K562 (cell line): ENCODE measurements at regions not wholly inside any gene's neighbourhood (a gene's known extent, or its start where the extent isn't known, plus 50 kb on each side); places are given as distances from the start of the nearest gene placed in this dataset.
"Not testable (repeated sequence)": the region's sequence is repeated elsewhere in the genome, so short reads cannot be mapped to it uniquely, and the experiment has no call there.

Experiments used
- ATAC-seq: fragments of 200-7000 bp; cut with Tn5 transposase; 3 replicates; pipeline ENCODE4 v1.9.1; 2020; ENCODE audit warnings: moderate library complexity
- BruUV-seq: library from RNA; stranded (reverse); fragments of 400-500 nt; replicated peaks from 2 replicates; lab custom pipeline; 2021; lab: Mats Ljungman, UMichigan
- CTCF ChIA-PET: fragments of 300-600 bp; formaldehyde crosslinking; extraction: SDS; loops from one replicate; lab custom pipeline; 2021; ENCODE audit warnings: low intra/inter-chr PET ratio; lab: Yijun Ruan, JAX
- POLR2A ChIA-PET: fragments of 300-600, 350-650 bp; sonication (Branson Sonifier 250); formaldehyde crosslinking; extraction: SDS; loops from one replicate; lab custom pipeline; 2021; ENCODE audit warnings: antibody characterized with exemption, inconsistent platforms; lab: Yijun Ruan, JAX
- DNase-seq, 4 experiments: peaks; one replicate each; pipeline versions ENCODE4 v3.0.0 to v3.0.0-alpha.2; 2011 to 2018; ENCODE audit warnings: low spot score in 3 of 4, mixed read lengths in 3 of 4; ENCODE audit errors: extremely low read depth in 1 of 4
- FAIRE-seq: peaks from 2 replicates; lab custom pipeline; 2011; peaks lifted over from hg19 to GRCh38; lab: Jason Lieb, UNC
- H2AFZ ChIP-seq: 2 replicates; pipeline ENCODE4 v1.6.0; 2011; ENCODE audit warnings: low read depth, low read length, control low read depth, inconsistent platforms
- H3K27ac ChIP-seq: fragments of 200-600 bp; 3 replicates; pipeline ENCODE4 v1.8.0; 2011; ENCODE audit warnings: low read depth, mild to moderate bottlenecking, control low read depth, inconsistent platforms, low read length, moderate library complexity, mixed read lengths; ENCODE audit errors: extremely low read depth
- H3K27me3 ChIP-seq, 2 experiments: fragments of 300-600 bp in 1 of 2; 2 replicates in 1 of 2; 3 replicates in 1 of 2; pipeline versions ENCODE4 v1.6.0 to v1.8.0; 2011; ENCODE audit warnings: inconsistent platforms in 2 of 2, low read length in 2 of 2, mild to moderate bottlenecking in 1 of 2, mixed read lengths in 1 of 2, moderate library complexity in 1 of 2; ENCODE audit not compliant: control insufficient read depth in 2 of 2, insufficient read depth in 2 of 2
- H3K36me3 ChIP-seq: fragments of 300-600 bp; 3 replicates; pipeline ENCODE4 v1.8.0; 2011; ENCODE audit warnings: mild to moderate bottlenecking, low read length, inconsistent platforms; ENCODE audit not compliant: control insufficient read depth, insufficient read depth
- H3K4me1 ChIP-seq, 2 experiments: fragments of 200-600 bp in 1 of 2; replicated peaks in 1 of 2; 2 replicates in 1 of 2; 3 replicates in 1 of 2; pipeline versions ENCODE4 v1.5.1 to v1.8.0; 2011; ENCODE audit warnings: inconsistent platforms in 2 of 2, low read length in 2 of 2, mild to moderate bottlenecking in 1 of 2, mixed read lengths in 1 of 2, moderate library complexity in 1 of 2; ENCODE audit not compliant: control insufficient read depth in 2 of 2, insufficient read depth in 2 of 2
- H3K4me2 ChIP-seq: 2 replicates; pipeline ENCODE4 v1.6.1; 2011; ENCODE audit warnings: low read length, control low read depth, inconsistent platforms, mixed read lengths; ENCODE audit not compliant: insufficient read depth
- H3K4me3 ChIP-seq: fragments of 200-600 bp; sonication (generic), shearing (Covaris generic); 2 replicates; pipeline ENCODE4 v1.5.1; 2016; ENCODE audit warnings: control low read depth, inconsistent platforms
- H3K79me2 ChIP-seq: fragments of 200-600 bp; 3 replicates; pipeline ENCODE4 v1.8.0; 2011; ENCODE audit warnings: low read length, inconsistent platforms; ENCODE audit not compliant: control insufficient read depth, insufficient read depth
- H3K9ac ChIP-seq, 2 experiments: 2 replicates each; pipeline versions ENCODE4 v1.6.0 to v1.6.1; 2011; ENCODE audit warnings: low read depth in 2 of 2, low read length in 2 of 2, control low read depth in 1 of 2, inconsistent platforms in 1 of 2, mild to moderate bottlenecking in 1 of 2, mixed read lengths in 1 of 2; ENCODE audit not compliant: insufficient read depth in 1 of 2
- H3K9me1 ChIP-seq: one replicate; pipeline ENCODE4 v1.6.0; 2011; ENCODE audit warnings: inconsistent platforms, mild to moderate bottlenecking, low read length, moderate library complexity; ENCODE audit not compliant: control insufficient read depth, insufficient read depth
- H3K9me3 ChIP-seq: replicated peaks from 2 replicates; pipeline ENCODE4 v1.5.1; 2011; ENCODE audit warnings: low read depth, low read length, inconsistent platforms; ENCODE audit not compliant: control insufficient read depth, insufficient read depth
- H4K20me1 ChIP-seq: replicated peaks from 2 replicates; pipeline ENCODE4 v1.6.1; 2011; ENCODE audit warnings: low read length, inconsistent platforms, mixed read lengths; ENCODE audit not compliant: control insufficient read depth, insufficient read depth
- E2F4 ChIP-seq: sonication (generic); formaldehyde crosslinking; IDR thresholded peaks from 2 replicates; pipeline ENCODE4 v1.8.0; 2022; ENCODE audit warnings: mild to moderate bottlenecking, low read depth, missing genetic modification reagents
- ELK3 ChIP-seq: fragments of 450-650 bp; formaldehyde crosslinking; IDR thresholded peaks from 2 replicates; pipeline ENCODE4 v1.4.0; 2020; ENCODE audit warnings: mild to moderate bottlenecking
- NCOA2 ChIP-seq, 2 experiments: fragments of 450-650 bp; IDR thresholded peaks; 2 replicates each; pipeline ENCODE4 v1.6.1; 2018; ENCODE audit warnings: mild to moderate bottlenecking in 2 of 2, moderate library complexity in 1 of 2; ENCODE audit not compliant: partially characterized antibody in 2 of 2
- RAD51 ChIP-seq: fragments of 450-650 bp; IDR thresholded peaks from 2 replicates; pipeline ENCODE4 v1.7.1; 2016; ENCODE audit warnings: low read depth, mild to moderate bottlenecking, borderline replicate concordance
- ZNF253 ChIP-seq: fragments of 250-450 bp; sonication (Bioruptor Pico); conservative IDR thresholded peaks from 2 replicates; pipeline ENCODE4 v1.6.1; 2021; ENCODE audit warnings: mild to moderate bottlenecking
- WGBS: fragments of 100-300 bp; shearing (Covaris generic); methylation state at CpG from one replicate; pipeline ENCODE4 v1.1.6; 2016; ENCODE audit warnings: low coverage, mixed read lengths; ENCODE audit not compliant: insufficient coverage; ENCODE audit errors: missing lambda C conversion rate; 5-methylcytosine and 5-hydroxymethylcytosine counted together
- in situ Hi-C: fragments of 300-500 bp; cut with MboI; formaldehyde crosslinking; loops from 4 replicates; pipeline ENCODE4 v1.15.0; 2018; ENCODE audit warnings: inconsistent platforms, mixed read lengths
- intact Hi-C: fragments of 100-400 bp; cut with micrococcal nuclease; formaldehyde crosslinking; loops from 2 replicates; pipeline ENCODE4 v1.14.2; 2022

GRCh38 chr3:182028081-182028480, 316.4 kb downstream of the SOX2 start:
- FAIRE-seq, result no peak
- Histone ChIP-seq H3K79me2 (no peaks in the 10 kb centered on the region), H3K9me1 (no peaks in the 10 kb centered on the region), H3K27me3 (no peaks in the 10 kb centered on the region), H3K4me1 (no peaks in the 10 kb centered on the region), H3K9ac (no peak overlapping the region), H4K20me1 (no peaks in the 10 kb centered on the region), H3K36me3 (no peaks in the 10 kb centered on the region), H3K4me3 (no peak overlapping the region), H3K9me3 (no peaks in the 10 kb centered on the region), H3K4me2 (no peak overlapping the region), H3K27ac (no peak overlapping the region), H2AFZ (no peak overlapping the region)
- TF ChIP-seq NCOA2 (IDR thresholded peaks at IDR 0.05; ENCODE audit: partially characterized antibody in 2 of 2), result no peak
- no peak for TF ChIP-seq E2F4 (CRISPR knock-in tag)
- no peak for TF ChIP-seq ZNF253
- no peak for TF ChIP-seq RAD51
- TF ChIP-seq ELK3 (CRISPR knock-in tag), result no peak
- ChIA-PET POLR2A (no interaction called here), CTCF (no interaction called here)
- BruUV-seq, result no TSS peak
- ATAC-seq, result no peak
- DNase-seq, result no peak
- WGBS, result 0% methylated on average over 3 of the region's 3 CpGs
- intact Hi-C loops (no loop called here), in situ Hi-C loops (no loop called here)

GRCh38 chr3:182034231-182034630, 322.5 kb downstream of the SOX2 start:
- not testable (repeated sequence) for FAIRE-seq

More at GRCh38 chr3:182034231-182034630, 322.5 kb downstream of the SOX2 start:
- H3K4me3 ChIP-seq, DNase-seq, H3K4me1 ChIP-seq, ATAC-seq, CTCF ChIA-PET, H2AFZ ChIP-seq, H3K36me3 ChIP-seq, H3K27me3 ChIP-seq, BruUV-seq, H3K4me2 ChIP-seq, H4K20me1 ChIP-seq, H3K9ac ChIP-seq, H3K9me3 ChIP-seq, in situ Hi-C loops, H3K79me2 ChIP-seq, H3K9me1 ChIP-seq, H3K27ac ChIP-seq, POLR2A ChIA-PET, intact Hi-C loops: not testable (repeated sequence)
- 0% methylated on average over 1 of the region's 1 CpG for WGBS
